Activated CD4-positive, alpha-beta T cell treated with anti-CD3 and anti-CD28 coated beads, Interleukin-2, amount 50 U/mL, for 4 hours (primary cell): ENCODE measurements at regions not wholly inside any gene's neighbourhood (a gene's known extent, or its start where the extent isn't known, plus 50 kb on each side); places are given as distances from the start of the nearest gene placed in this dataset.
"Not testable (repeated sequence)": the region's sequence is repeated elsewhere in the genome, so short reads cannot be mapped to it uniquely, and the experiment has no call there.

Experiments
- DNase-seq, 2 experiments: peaks; one replicate each; pipeline ENCODE4 v3.0.0-alpha.2; 2020

GRCh38 chr11:135009125-135009524 is 597.1 kb upstream of the B3GAT1 start:
- DNase-seq, result no peak

GRCh38 chr11:135008412-135008811 is 596.4 kb upstream of the B3GAT1 start:
- DNase-seq, result no peak

- DNase-seq, result no peak
These were observed 596.0 kb upstream of the B3GAT1 start for GRCh38 chr11:135008001-135008405.

- DNase-seq, result no peak
These were observed 594.8 kb upstream of the B3GAT1 start for GRCh38 chr11:135006800-135007199.

- no peak for DNase-seq
These were observed 592.5 kb upstream of the B3GAT1 start for GRCh38 chr11:135004495-135004894.

- no peak for DNase-seq
These were observed 590.2 kb upstream of the B3GAT1 start for GRCh38 chr11:135002236-135002635.

- DNase-seq, result no peak
These were observed 589.5 kb upstream of the B3GAT1 start for GRCh38 chr11:135001581-135001980.

- DNase-seq, result not testable (repeated sequence)
These were observed 589.0 kb upstream of the B3GAT1 start for GRCh38 chr11:135001065-135001464.

- no peak for DNase-seq
These were observed 587.5 kb upstream of the B3GAT1 start for GRCh38 chr11:134999590-134999989.

- DNase-seq, result no peak
These were observed 585.7 kb upstream of the B3GAT1 start for GRCh38 chr11:134997652-134998320.

- DNase-seq, result no peak
These were observed 583.7 kb upstream of the B3GAT1 start for GRCh38 chr11:134995741-134996140.

GRCh38 chr11:134994431-134994830 is 582.4 kb upstream of the B3GAT1 start:
- DNase-seq, result no peak

GRCh38 chr11:134993691-134994243 is 581.7 kb upstream of the B3GAT1 start:
- no peak for DNase-seq

- DNase-seq, result no peak
These were observed 580.9 kb upstream of the B3GAT1 start for GRCh38 chr11:134992981-134993380.

GRCh38 chr11:134988495-134988894 is 576.5 kb upstream of the B3GAT1 start:
- DNase-seq, result no peak

- no peak for DNase-seq
These were observed 575.8 kb upstream of the B3GAT1 start for GRCh38 chr11:134987822-134988221.

- DNase-seq, result no peak
These were observed 575.3 kb upstream of the B3GAT1 start for GRCh38 chr11:134987223-134987768.

- no peak for DNase-seq
These were observed 572.4 kb upstream of the B3GAT1 start for GRCh38 chr11:134984421-134984820.

GRCh38 chr11:134982432-134982831 is 570.4 kb upstream of the B3GAT1 start:
- not testable (repeated sequence) for DNase-seq

- no peak for DNase-seq
These were observed 569.8 kb upstream of the B3GAT1 start for GRCh38 chr11:134981835-134982234.

GRCh38 chr11:134980819-134981710 is 569.0 kb upstream of the B3GAT1 start:
- DNase-seq, result no peak

GRCh38 chr11:134979089-134979457 is 567.0 kb upstream of the B3GAT1 start:
- DNase-seq, result not testable (repeated sequence)

- DNase-seq, result no peak
These were observed 566.5 kb upstream of the B3GAT1 start for GRCh38 chr11:134978388-134979088.
